Neuronal stem cell (in vitro differentiated cells): ENCODE measurements at regions not wholly inside any gene's neighbourhood (a gene's known extent, or its start where the extent isn't known, plus 50 kb on each side); places are given as distances from the start of the nearest gene placed in this dataset.

Experiments
- DNase-seq: peaks from one replicate; pipeline ENCODE4 v3.0.0-alpha.2; 2013; ENCODE audit warnings: low spot score
- H2AFZ ChIP-seq: one replicate; pipeline ENCODE4 v1.6.1; 2013; ENCODE audit warnings: mild to moderate bottlenecking, low read length, inconsistent platforms
- H2AK5ac ChIP-seq: 2 replicates; pipeline ENCODE4 v1.6.1; 2013; ENCODE audit warnings: low read depth, mild to moderate bottlenecking, inconsistent platforms, low read length, moderate library complexity, mixed read lengths
- H2BK120ac ChIP-seq: 2 replicates; pipeline ENCODE4 v1.6.1; 2013; ENCODE audit warnings: low read depth, mild to moderate bottlenecking, inconsistent platforms, low read length, moderate library complexity, mixed read lengths
- H2BK12ac ChIP-seq: one replicate; pipeline ENCODE4 v1.6.1; 2013; ENCODE audit warnings: low read length, inconsistent platforms
- H2BK15ac ChIP-seq: 2 replicates; pipeline ENCODE4 v1.6.1; 2013; ENCODE audit warnings: mild to moderate bottlenecking, low read length, inconsistent platforms, mixed read lengths
- H2BK5ac ChIP-seq: one replicate; pipeline ENCODE4 v1.6.1; 2013; ENCODE audit warnings: inconsistent platforms, mild to moderate bottlenecking, low read length, moderate library complexity
- H3K14ac ChIP-seq: one replicate; pipeline ENCODE4 v1.6.1; 2013; ENCODE audit warnings: low read length, inconsistent platforms
- H3K18ac ChIP-seq: 2 replicates; pipeline ENCODE4 v1.6.1; 2013; ENCODE audit warnings: low read length, inconsistent platforms
- H3K23ac ChIP-seq: 2 replicates; pipeline ENCODE4 v1.6.1; 2013; ENCODE audit warnings: low read depth, mild to moderate bottlenecking, mixed read lengths, low read length, inconsistent platforms; ENCODE audit not compliant: poor library complexity
- H3K27ac ChIP-seq: replicated peaks from 3 replicates; pipeline ENCODE4 v1.5.1; 2013; ENCODE audit warnings: low read length, inconsistent platforms
- H3K27me3 ChIP-seq, 3 experiments: 2 replicates each; pipeline ENCODE4 v1.6.1; 2013; ENCODE audit warnings: low read length in 3 of 3, mild to moderate bottlenecking in 2 of 3, inconsistent platforms in 1 of 3, low read depth in 1 of 3, mixed read lengths in 1 of 3, moderate library complexity in 1 of 3; ENCODE audit not compliant: control insufficient read depth in 3 of 3, insufficient read depth in 3 of 3
- H3K36me3 ChIP-seq, 2 donors: replicated peaks in 1 of 2; 2 replicates each; pipeline ENCODE4 v1.6.1; 2013; ENCODE audit warnings: low read length in 2 of 2; ENCODE audit not compliant: control insufficient read depth in 2 of 2, insufficient read depth in 2 of 2
- H3K4ac ChIP-seq: 2 replicates; pipeline ENCODE4 v1.6.1; 2013; ENCODE audit warnings: inconsistent platforms, mild to moderate bottlenecking, low read length, moderate library complexity
- H3K4me1 ChIP-seq, 2 donors: 1 replicate in 1 of 2; 2 replicates in 1 of 2; pipeline ENCODE4 v1.6.1; 2013; ENCODE audit warnings: low read length in 2 of 2, low read depth in 1 of 2; ENCODE audit not compliant: control insufficient read depth in 2 of 2, insufficient read depth in 1 of 2
- H3K4me2 ChIP-seq: one replicate; pipeline ENCODE4 v1.6.1; 2013; ENCODE audit warnings: mild to moderate bottlenecking, low read length, inconsistent platforms; ENCODE audit not compliant: insufficient read depth, poor library complexity, severe bottlenecking
- H3K4me3 ChIP-seq, 2 donors: 2 replicates each; pipeline ENCODE4 v1.5.1; 2013; ENCODE audit warnings: low read length in 2 of 2, mild to moderate bottlenecking in 2 of 2, inconsistent platforms in 1 of 2, moderate library complexity in 1 of 2
- H3K79me1 ChIP-seq: one replicate; pipeline ENCODE4 v1.6.1; 2013; ENCODE audit warnings: low read depth, mild to moderate bottlenecking, inconsistent platforms, low read length, moderate library complexity
- H3K9ac ChIP-seq: one replicate; pipeline ENCODE4 v1.6.1; 2013; ENCODE audit warnings: mild to moderate bottlenecking, low read depth, low read length, inconsistent platforms; ENCODE audit not compliant: poor library complexity
- H3K9me3 ChIP-seq, 2 donors: replicated peaks in 1 of 2; 2 replicates each; pipeline versions ENCODE3 to v1.6.1; 2013; ENCODE audit warnings: low read length in 2 of 2, mild to moderate bottlenecking in 2 of 2, inconsistent platforms in 1 of 2, low read depth in 1 of 2, mixed read lengths in 1 of 2, moderate library complexity in 1 of 2; ENCODE audit not compliant: control insufficient read depth in 2 of 2, insufficient read depth in 1 of 2
- H4K8ac ChIP-seq: one replicate; pipeline ENCODE4 v1.6.1; 2013; ENCODE audit warnings: low read depth, mild to moderate bottlenecking, inconsistent platforms, low read length, moderate library complexity
- H4K91ac ChIP-seq: one replicate; pipeline ENCODE4 v1.6.1; 2013; ENCODE audit warnings: low read length, low read depth, mild to moderate bottlenecking, inconsistent platforms; ENCODE audit not compliant: poor library complexity
- WGBS, 2 donors: extraction: QIAGEN DNeasy Blood & Tissue Kit; methylation state at CpG; one replicate each; pipeline ENCODE4 v1.1.7; 2013; ENCODE audit warnings: missing lambda C conversion rate in 2 of 2, mixed read lengths in 1 of 2; ENCODE audit not compliant: insufficient read length in 2 of 2, insufficient replicate concordance in 1 of 2; ENCODE audit errors: extremely low coverage in 2 of 2; 5-methylcytosine and 5-hydroxymethylcytosine counted together

DNA sequence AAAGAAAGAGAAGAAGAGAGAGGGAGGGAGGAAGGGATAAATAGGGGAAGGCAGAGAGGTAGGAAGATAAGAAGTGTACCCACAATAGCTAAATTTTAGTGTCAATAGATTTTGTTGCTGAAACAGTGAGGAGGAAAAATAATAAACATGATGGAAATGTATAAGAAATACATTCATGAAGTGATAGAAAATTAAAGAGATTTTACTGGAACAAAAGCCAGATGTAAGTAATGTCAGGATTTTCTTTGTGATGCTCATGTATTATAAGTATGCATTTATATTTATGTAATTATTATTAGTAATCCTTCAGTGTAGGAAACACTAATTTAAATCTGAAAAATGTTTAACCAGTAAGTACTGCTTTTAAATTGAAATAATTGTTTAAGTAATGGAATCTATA, 1125.2 kb upstream of the FANCL start:
- H3K9ac ChIP-seq, result no peak overlapping the region
- H2AFZ ChIP-seq, result no peak overlapping the region

DNA sequence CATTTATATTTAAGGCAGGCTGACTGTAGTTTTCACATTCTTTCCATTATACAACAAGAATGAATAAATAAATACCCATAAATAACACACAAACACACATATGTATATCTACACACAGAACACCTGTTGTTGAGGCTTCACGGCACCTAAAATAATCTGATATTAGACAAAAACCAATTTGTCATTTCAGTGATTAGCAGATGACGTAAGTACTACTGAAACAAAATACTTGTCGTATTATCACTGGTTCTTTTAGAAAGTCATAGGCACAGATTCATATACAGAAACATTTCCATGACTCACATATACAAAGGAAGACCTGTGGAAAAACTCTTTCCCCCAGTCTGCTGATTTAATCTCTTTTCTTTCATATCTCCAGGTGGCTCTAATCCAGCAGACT, 1113.4 kb upstream of the FANCL start:
- Histone ChIP-seq H2BK120ac (no peak overlapping the region), H3K9me3 (no peaks in the 10 kb centered on the region), H2AK5ac (no peak overlapping the region), H3K27me3 (no peaks in the 10 kb centered on the region), H2BK15ac (no peak overlapping the region), H3K9ac (no peak overlapping the region), H3K36me3 (no peaks in the 10 kb centered on the region), H4K8ac (no peak overlapping the region), H3K79me1 (no peaks in the 10 kb centered on the region), H3K4me3 (no peak overlapping the region), H3K23ac (no peak overlapping the region), H2BK5ac (no peak overlapping the region), H4K91ac (no peak overlapping the region), H2BK12ac (no peak overlapping the region), H2AFZ (no peak overlapping the region), H3K14ac (no peak overlapping the region), H3K27ac (no peak overlapping the region), H3K4me1 (no peaks in the 10 kb centered on the region), H3K4ac (no peak overlapping the region), H3K18ac (no peak overlapping the region), H3K4me2 (no peak overlapping the region)
- no peak for DNase-seq
- WGBS, 2 donors, result no CpG with 5 or more reads among the region's 3 CpGs

More for the DNA sequence above, 1125.2 kb upstream of the FANCL start:
- no peaks in the 10 kb centered on the region for H3K9me3 ChIP-seq
- no peak overlapping the region for H2BK15ac ChIP-seq
- no peak overlapping the region for H3K18ac ChIP-seq
- no peak overlapping the region for H3K4ac ChIP-seq
- no peak overlapping the region for H3K23ac ChIP-seq
- H3K36me3 ChIP-seq, result no peaks in the 10 kb centered on the region
- H3K14ac ChIP-seq, result no peak overlapping the region
- H3K4me3 ChIP-seq, result no peak overlapping the region
- no peak overlapping the region for H3K27ac ChIP-seq
- H2BK12ac ChIP-seq, result no peak overlapping the region
- DNase-seq, result no peak
- H2BK5ac ChIP-seq, result no peak overlapping the region
- H4K8ac ChIP-seq, result no peak overlapping the region
- H3K27me3 ChIP-seq, result no peaks in the 10 kb centered on the region
- no peaks in the 10 kb centered on the region for H3K79me1 ChIP-seq
- H2BK120ac ChIP-seq, result no peak overlapping the region
- H3K4me2 ChIP-seq, result no peak overlapping the region
- no peak overlapping the region for H2AK5ac ChIP-seq
- no peaks in the 10 kb centered on the region for H3K4me1 ChIP-seq
- H4K91ac ChIP-seq, result no peak overlapping the region

GRCh38 chr2:59353306-59353921, 1112.3 kb upstream of the FANCL start:
- H3K14ac ChIP-seq, result no peak overlapping the region
- peak overlapping the region; percentile 23 for H2AFZ ChIP-seq
- H2AK5ac ChIP-seq, result no peak overlapping the region
- no peak overlapping the region for H3K23ac ChIP-seq
- H2BK5ac ChIP-seq, result no peak overlapping the region
- no peak overlapping the region for H3K9ac ChIP-seq
- H3K36me3 ChIP-seq, result no peaks in the 10 kb centered on the region
- H3K4me1 ChIP-seq, result no peaks in the 10 kb centered on the region
- no peak overlapping the region for H3K27ac ChIP-seq
- no peak overlapping the region for H3K4ac ChIP-seq
- no peak overlapping the region for H4K91ac ChIP-seq
- H3K79me1 ChIP-seq, result no peaks in the 10 kb centered on the region
- H3K9me3 ChIP-seq, result no peaks in the 10 kb centered on the region
- no peak overlapping the region for H4K8ac ChIP-seq
- no peak overlapping the region for H2BK12ac ChIP-seq
- no peak overlapping the region for H3K4me3 ChIP-seq
- no peaks in the 10 kb centered on the region for H3K27me3 ChIP-seq
- no peak overlapping the region for H3K18ac ChIP-seq
- no peak overlapping the region for H2BK15ac ChIP-seq
- H3K4me2 ChIP-seq, result no peak overlapping the region
- no CpG with 5 or more reads among the region's 5 CpGs for WGBS, 2 donors
- no peak overlapping the region for H2BK120ac ChIP-seq
- no peak for DNase-seq

DNA sequence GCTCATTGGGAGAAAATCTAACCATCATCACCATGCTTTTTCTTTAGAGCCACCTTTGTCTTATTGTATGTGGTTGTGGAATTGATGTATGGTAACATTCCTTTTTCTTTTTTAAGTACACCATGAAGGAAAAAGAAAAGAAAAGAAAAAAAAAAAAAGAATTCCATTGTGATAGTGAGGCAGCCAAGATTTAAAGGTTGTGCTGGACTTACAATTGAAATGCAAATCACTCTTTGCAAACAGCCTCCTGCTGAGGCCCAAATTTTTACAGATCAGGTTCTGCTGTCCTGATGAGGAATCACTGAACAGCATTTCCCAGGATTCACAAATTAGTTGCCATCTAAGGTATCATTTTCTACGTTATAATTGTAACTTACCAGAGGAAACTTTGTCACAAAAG, 1101.0 kb upstream of the FANCL start:
- DNase-seq, result peak; percentile 11

More for the DNA sequence above, 1101.0 kb upstream of the FANCL start:
- no peak overlapping the region for H3K14ac ChIP-seq
- peaks cover 4 to 6% of the 10 kb centered on the region in 2 donors for H3K4me1 ChIP-seq
- no peak overlapping the region for H3K4ac ChIP-seq
- no peak overlapping the region for H4K91ac ChIP-seq
- no peak overlapping the region for H2BK5ac ChIP-seq
- H4K8ac ChIP-seq, result no peak overlapping the region
- H3K27me3 ChIP-seq, result no peaks in the 10 kb centered on the region
- no peak overlapping the region for H3K4me3 ChIP-seq
- H2BK12ac ChIP-seq, result no peak overlapping the region
- H3K18ac ChIP-seq, result no peak overlapping the region
- H3K9me3 ChIP-seq, result no peaks in the 10 kb centered on the region
- H3K23ac ChIP-seq, result no peak overlapping the region
- no peak overlapping the region for H3K27ac ChIP-seq
- no peak overlapping the region for H3K4me2 ChIP-seq
- H2AK5ac ChIP-seq, result no peak overlapping the region
- no peak overlapping the region for H2BK120ac ChIP-seq
- H2AFZ ChIP-seq, result no peak overlapping the region
- no peak overlapping the region for H2BK15ac ChIP-seq
- WGBS, 2 donors, result no CpG with 5 or more reads among the region's 1 CpG
- no peak overlapping the region for H3K9ac ChIP-seq
- H3K36me3 ChIP-seq, result no peaks in the 10 kb centered on the region
- no peaks in the 10 kb centered on the region for H3K79me1 ChIP-seq
